Gastrocnemius medialis (tissue), 4 donors: ENCODE measurements at regions not wholly inside any gene's neighbourhood (a gene's known extent, or its start where the extent isn't known, plus 50 kb on each side); places are given as distances from the start of the nearest gene placed in this dataset.

Source experiments
- ATAC-seq, 2 donors: fragments of 150-250 bp; one replicate each; pipeline ENCODE4 v1.9.1; 2016
- DNase-seq, 2 donors: peaks; one replicate each; pipeline ENCODE4 v3.0.0-alpha.2; 2019
- H3K27ac ChIP-seq, 4 donors: fragments of 200-600 bp; sonication (generic); 1 replicate in 1 of 4; 2 replicates in 3 of 4; pipeline ENCODE4 v1.5.1; 2016 to 2018; ENCODE audit warnings: mild to moderate bottlenecking in 2 of 4, moderate library complexity in 1 of 4
- H3K27me3 ChIP-seq, 3 donors: fragments of 200-600 bp; sonication (generic) in 2 of 3; 1 replicate in 1 of 3; 2 replicates in 2 of 3; pipeline versions ENCODE4 v1.5.1 to v1.6.0; 2016 to 2019; ENCODE audit warnings: mild to moderate bottlenecking in 1 of 3, moderate library complexity in 1 of 3
- H3K36me3 ChIP-seq, 2 donors: fragments of 200-600 bp; sonication (generic) in 1 of 2; one replicate each; pipeline ENCODE4 v1.5.1; 2017 to 2018
- H3K4me1 ChIP-seq, 2 donors: fragments of 200-600 bp; sonication (generic) in 1 of 2; one replicate each; pipeline ENCODE4 v1.5.1; 2016 to 2017; ENCODE audit warnings: mild to moderate bottlenecking in 2 of 2
- H3K4me3 ChIP-seq, 4 donors: fragments of 200-600 bp; sonication (generic) in 3 of 4; 1 replicate in 1 of 4; 2 replicates in 3 of 4; pipeline ENCODE4 v1.5.1; 2016 to 2019; ENCODE audit warnings: mild to moderate bottlenecking in 2 of 4
- H3K9me3 ChIP-seq, 3 donors: fragments of 200-600 bp; sonication (generic) in 2 of 3; 1 replicate in 1 of 3; 2 replicates in 2 of 3; pipeline ENCODE4 v1.5.1; 2016 to 2019
- CTCF ChIP-seq, 5 experiments: fragments of 450-650 bp in 3 of 5; fragments of 200-600 bp in 2 of 5; sonication (generic) in 2 of 5; IDR thresholded peaks in 4 of 5; conservative IDR thresholded peaks in 1 of 5; 1 replicate in 4 of 5; 2 replicates in 1 of 5; pipeline ENCODE4 v1.5.1; 2016 to 2019; ENCODE audit warnings: antibody characterized with exemption in 5 of 5, mild to moderate bottlenecking in 3 of 5, moderate library complexity in 3 of 5
- POLR2A ChIP-seq, 2 donors: fragments of 450-650 bp; IDR thresholded peaks; one replicate each; pipeline ENCODE4 v1.6.1; 2017; ENCODE audit warnings: antibody characterized with exemption in 2 of 2, mild to moderate bottlenecking in 2 of 2, moderate library complexity in 2 of 2
- in situ Hi-C, 4 donors: fragments of 200-750 bp; cut with MboI; loops; one replicate each; pipeline versions ENCODE4 v1.15.0 to v1.8.0; 2017; ENCODE audit warnings: low sequenced_read_pairs in 4 of 4
- intact Hi-C: fragments of 100-400 bp; cut with DNase I; formaldehyde crosslinking; loops from one replicate; pipeline ENCODE4 v1.15.1; 2023; ENCODE audit warnings: low total_unique reads

GRCh38 chr9:107674721-107675277 is 185.2 kb upstream of the KLF4 start:
- intact Hi-C loops (no loop called here), in situ Hi-C loops (loop anchor here in 1 of 4 donors (25.0 kb wide), 1 partner anchor 112 kb away; no protein-coding TSS in a partner anchor)
- Histone ChIP-seq H3K4me3 (no peak overlapping the region), H3K27ac (no peak overlapping the region), H3K9me3 (no peaks in the 10 kb centered on the region), H3K4me1 (no peaks in the 10 kb centered on the region), H3K27me3 (no peaks in the 10 kb centered on the region), H3K36me3 (no peaks in the 10 kb centered on the region)
- TF ChIP-seq POLR2A (IDR thresholded peaks at IDR 0.05), result no peak
- TF ChIP-seq CTCF (IDR thresholded peaks at IDR 0.05 in 4 of 5, conservative IDR thresholded peaks at IDR 0.05 in 1 of 5), result no peak
- DNase-seq (peak; percentile 28 to 54), ATAC-seq (peak; percentile 66 to 87)

GRCh38 chr9:107673861-107674720 is 184.5 kb upstream of the KLF4 start:
- no peaks in the 10 kb centered on the region for H3K27me3 ChIP-seq
- H3K27ac ChIP-seq, result no peak overlapping the region
- in situ Hi-C loops, result loop anchor here in 1 of 4 donors (25.0 kb wide), 1 partner anchor 112 kb away; no protein-coding TSS in a partner anchor
- TF ChIP-seq CTCF (IDR thresholded peaks at IDR 0.05 in 4 of 5, conservative IDR thresholded peaks at IDR 0.05 in 1 of 5) (no peak), POLR2A (IDR thresholded peaks at IDR 0.05) (no peak)
- no peaks in the 10 kb centered on the region for H3K36me3 ChIP-seq
- DNase-seq, result no peak
- no peaks in the 10 kb centered on the region for H3K9me3 ChIP-seq
- no peaks in the 10 kb centered on the region for H3K4me1 ChIP-seq
- H3K4me3 ChIP-seq, result no peak overlapping the region
- intact Hi-C loops, result no loop called here
- no peak for ATAC-seq

GRCh38 chr9:107671588-107671987 is 182.0 kb upstream of the KLF4 start:
- Histone ChIP-seq H3K27me3 (no peaks in the 10 kb centered on the region), H3K4me1 (no peaks in the 10 kb centered on the region), H3K27ac (no peak overlapping the region), H3K9me3 (no peaks in the 10 kb centered on the region), H3K4me3 (no peak overlapping the region), H3K36me3 (no peaks in the 10 kb centered on the region)
- no peak for TF ChIP-seq CTCF (IDR thresholded peaks at IDR 0.05 in 4 of 5, conservative IDR thresholded peaks at IDR 0.05 in 1 of 5)
- intact Hi-C loops, result no loop called here
- ATAC-seq (no peak), DNase-seq (no peak)
- in situ Hi-C loops, result loop anchor here in 1 of 4 donors (25.0 kb wide), 1 partner anchor 109 kb away; no protein-coding TSS in a partner anchor

GRCh38 chr9:107669422-107669821 is 179.9 kb upstream of the KLF4 start:
- Histone ChIP-seq H3K36me3 (no peaks in the 10 kb centered on the region), H3K27me3 (no peaks in the 10 kb centered on the region), H3K27ac (no peak overlapping the region), H3K4me1 (no peaks in the 10 kb centered on the region), H3K4me3 (no peak overlapping the region), H3K9me3 (no peaks in the 10 kb centered on the region)
- intact Hi-C loops, result loop anchor here (10.0 kb wide), 1 partner anchor 65 kb away; no protein-coding TSS in a partner anchor
- in situ Hi-C loops, result loop anchor here in 1 of 4 donors (25.0 kb wide), 1 partner anchor 107 kb away; no protein-coding TSS in a partner anchor
- TF ChIP-seq CTCF (IDR thresholded peaks at IDR 0.05 in 4 of 5, conservative IDR thresholded peaks at IDR 0.05 in 1 of 5) (no peak), POLR2A (IDR thresholded peaks at IDR 0.05) (no peak)
- ATAC-seq (no peak), DNase-seq (no peak)
